Stimulated activated naive CD8-positive, alpha-beta T cell treated with anti-CD3 and anti-CD28 coated beads, Interleukin-15, Interleukin-2, amounts not matched to agents 100 ng/mL and 50 ng/mL, for 24 hours (primary cell): ENCODE measurements at regions not wholly inside any gene's neighbourhood (a gene's known extent, or its start where the extent isn't known, plus 50 kb on each side); places are given as distances from the start of the nearest gene placed in this dataset.
"Not testable (repeated sequence)": the region's sequence is repeated elsewhere in the genome, so short reads cannot be mapped to it uniquely, and the experiment has no call there.

Experiments
- H3K27ac Mint-ChIP-seq: one replicate; pipeline ENCODE4 v1.8.0; 2021; ENCODE audit warnings: mild to moderate bottlenecking, mixed read lengths
- H3K27me3 Mint-ChIP-seq: one replicate; pipeline ENCODE4 v1.8.0; 2021; ENCODE audit warnings: mixed read lengths
- H3K36me3 Mint-ChIP-seq: one replicate; pipeline ENCODE4 v1.8.0; 2021; ENCODE audit warnings: low read depth, mixed read lengths
- H3K4me1 Mint-ChIP-seq: one replicate; pipeline ENCODE4 v1.8.0; 2021; ENCODE audit warnings: low read depth, mixed read lengths
- H3K4me3 Mint-ChIP-seq: one replicate; pipeline ENCODE4 v1.8.0; 2021; ENCODE audit warnings: mild to moderate bottlenecking, mixed read lengths
- H3K9me3 Mint-ChIP-seq: one replicate; pipeline ENCODE4 v1.8.0; 2021; ENCODE audit warnings: mixed read lengths

GRCh38 chr10:118965645-118966044 lies 63.9 kb upstream of the NANOS1 start:
- H3K36me3 Mint-ChIP-seq, result no peaks in the 10 kb centered on the region
- peaks cover 5% of the 10 kb centered on the region for H3K27me3 Mint-ChIP-seq
- H3K27ac Mint-ChIP-seq, result no peak overlapping the region
- no peaks in the 10 kb centered on the region for H3K4me1 Mint-ChIP-seq
- H3K9me3 Mint-ChIP-seq, result no peaks in the 10 kb centered on the region
- H3K4me3 Mint-ChIP-seq, result no peak overlapping the region

- no peaks in the 10 kb centered on the region for H3K9me3 Mint-ChIP-seq
- no peak overlapping the region for H3K27ac Mint-ChIP-seq
- no peaks in the 10 kb centered on the region for H3K36me3 Mint-ChIP-seq
- H3K27me3 Mint-ChIP-seq, result peaks cover 9% of the 10 kb centered on the region
- no peaks in the 10 kb centered on the region for H3K4me1 Mint-ChIP-seq
- H3K4me3 Mint-ChIP-seq, result no peak overlapping the region
Observed at GRCh38 chr10:118966076-118966849, 63.3 kb upstream of the NANOS1 start.

- H3K27ac Mint-ChIP-seq, result no peak overlapping the region
- peaks cover 10% of the 10 kb centered on the region for H3K27me3 Mint-ChIP-seq
- H3K4me1 Mint-ChIP-seq, result no peaks in the 10 kb centered on the region
- H3K9me3 Mint-ChIP-seq, result no peaks in the 10 kb centered on the region
- no peaks in the 10 kb centered on the region for H3K36me3 Mint-ChIP-seq
- no peak overlapping the region for H3K4me3 Mint-ChIP-seq
Observed at GRCh38 chr10:118966850-118967125, 62.7 kb upstream of the NANOS1 start.

- H3K36me3 Mint-ChIP-seq, result no peaks in the 10 kb centered on the region
- no peak overlapping the region for H3K4me3 Mint-ChIP-seq
- no peaks in the 10 kb centered on the region for H3K4me1 Mint-ChIP-seq
- H3K27ac Mint-ChIP-seq, result no peak overlapping the region
- H3K27me3 Mint-ChIP-seq, result peaks cover 10% of the 10 kb centered on the region
- H3K9me3 Mint-ChIP-seq, result no peaks in the 10 kb centered on the region
Observed at GRCh38 chr10:118967160-118967559, 62.4 kb upstream of the NANOS1 start.

- H3K27me3 Mint-ChIP-seq, result peaks cover 12% of the 10 kb centered on the region
- no peaks in the 10 kb centered on the region for H3K4me1 Mint-ChIP-seq
- no peak overlapping the region for H3K27ac Mint-ChIP-seq
- H3K4me3 Mint-ChIP-seq, result no peak overlapping the region
- H3K36me3 Mint-ChIP-seq, result no peaks in the 10 kb centered on the region
- no peaks in the 10 kb centered on the region for H3K9me3 Mint-ChIP-seq
Observed at GRCh38 chr10:118968060-118968459, 61.5 kb upstream of the NANOS1 start.

GRCh38 chr10:118968482-118968881 lies 61.0 kb upstream of the NANOS1 start:
- Mint-ChIP-seq H3K36me3 (no peaks in the 10 kb centered on the region), H3K4me3 (no peak overlapping the region), H3K4me1 (no peaks in the 10 kb centered on the region), H3K27ac (no peak overlapping the region), H3K9me3 (peaks cover 3% of the 10 kb centered on the region), H3K27me3 (peaks cover 16% of the 10 kb centered on the region)

- peaks cover 18% of the 10 kb centered on the region for H3K27me3 Mint-ChIP-seq
- H3K36me3 Mint-ChIP-seq, result no peaks in the 10 kb centered on the region
- peaks cover 6% of the 10 kb centered on the region for H3K9me3 Mint-ChIP-seq
- H3K4me3 Mint-ChIP-seq, result no peak overlapping the region
- H3K4me1 Mint-ChIP-seq, result no peaks in the 10 kb centered on the region
- no peak overlapping the region for H3K27ac Mint-ChIP-seq
Observed at GRCh38 chr10:118969014-118969413, 60.5 kb upstream of the NANOS1 start.

GRCh38 chr10:118970770-118971169 lies 58.7 kb upstream of the NANOS1 start:
- Mint-ChIP-seq H3K9me3 (peaks cover 6% of the 10 kb centered on the region), H3K4me1 (no peaks in the 10 kb centered on the region), H3K4me3 (no peak overlapping the region), H3K27me3 (peaks cover 18% of the 10 kb centered on the region), H3K27ac (no peak overlapping the region), H3K36me3 (no peaks in the 10 kb centered on the region)

- Mint-ChIP-seq H3K4me3 (no peak overlapping the region), H3K9me3 (peaks cover 6% of the 10 kb centered on the region), H3K27me3 (peaks cover 18% of the 10 kb centered on the region), H3K27ac (no peak overlapping the region), H3K36me3 (no peaks in the 10 kb centered on the region), H3K4me1 (no peaks in the 10 kb centered on the region)
Observed at GRCh38 chr10:118971187-118971586, 58.3 kb upstream of the NANOS1 start.

- Mint-ChIP-seq H3K4me3 (no peak overlapping the region), H3K4me1 (no peaks in the 10 kb centered on the region), H3K27me3 (peaks cover 18% of the 10 kb centered on the region), H3K36me3 (no peaks in the 10 kb centered on the region), H3K27ac (no peak overlapping the region), H3K9me3 (peaks cover 6% of the 10 kb centered on the region)
Observed at GRCh38 chr10:118971876-118972275, 57.6 kb upstream of the NANOS1 start.

- no peak overlapping the region for H3K4me3 Mint-ChIP-seq
Observed at GRCh38 chr10:118973744-118974143, 55.8 kb upstream of the NANOS1 start.

GRCh38 chr10:118974951-118975350 lies 54.6 kb upstream of the NANOS1 start:
- no peaks in the 10 kb centered on the region for H3K4me1 Mint-ChIP-seq
- no peak overlapping the region for H3K4me3 Mint-ChIP-seq
- H3K27me3 Mint-ChIP-seq, result peaks cover 12% of the 10 kb centered on the region
- H3K9me3 Mint-ChIP-seq, result peaks cover 6% of the 10 kb centered on the region
- H3K27ac Mint-ChIP-seq, result no peak overlapping the region
- no peaks in the 10 kb centered on the region for H3K36me3 Mint-ChIP-seq

More at GRCh38 chr10:118973744-118974143, 55.8 kb upstream of the NANOS1 start:
- H3K9me3 Mint-ChIP-seq, result peaks cover 6% of the 10 kb centered on the region
- H3K27me3 Mint-ChIP-seq, result peaks cover 17% of the 10 kb centered on the region
- H3K36me3 Mint-ChIP-seq, result no peaks in the 10 kb centered on the region
- no peak overlapping the region for H3K27ac Mint-ChIP-seq
- no peaks in the 10 kb centered on the region for H3K4me1 Mint-ChIP-seq

GRCh38 chr10:118976219-118976618 lies 53.3 kb upstream of the NANOS1 start:
- H3K9me3 Mint-ChIP-seq, H3K4me1 Mint-ChIP-seq, H3K27me3 Mint-ChIP-seq, H3K4me3 Mint-ChIP-seq, H3K27ac Mint-ChIP-seq, H3K36me3 Mint-ChIP-seq: not testable (repeated sequence)

GRCh38 chr10:118977022-118977599 lies 52.4 kb upstream of the NANOS1 start:
- no peaks in the 10 kb centered on the region for H3K36me3 Mint-ChIP-seq
- no peaks in the 10 kb centered on the region for H3K4me1 Mint-ChIP-seq
- peaks cover 8% of the 10 kb centered on the region for H3K27me3 Mint-ChIP-seq
- H3K4me3 Mint-ChIP-seq, result no peak overlapping the region
- peaks cover 6% of the 10 kb centered on the region for H3K9me3 Mint-ChIP-seq
- H3K27ac Mint-ChIP-seq, result no peak overlapping the region

- Mint-ChIP-seq H3K27ac (no peak overlapping the region), H3K4me3 (no peak overlapping the region), H3K36me3 (no peaks in the 10 kb centered on the region), H3K4me1 (no peaks in the 10 kb centered on the region), H3K9me3 (peaks cover 6% of the 10 kb centered on the region), H3K27me3 (peaks cover 8% of the 10 kb centered on the region)
Observed at GRCh38 chr10:118977835-118978234, 51.7 kb upstream of the NANOS1 start.
